Mesothelial cell of epicardium (in vitro differentiated cells): ENCODE measurements at regions not wholly inside any gene's neighbourhood (a gene's known extent, or its start where the extent isn't known, plus 50 kb on each side); places are given as distances from the start of the nearest gene placed in this dataset.
"Not testable (repeated sequence)": the region's sequence is repeated elsewhere in the genome, so short reads cannot be mapped to it uniquely, and the experiment has no call there.

Experiments used
- DNase-seq, 2 experiments: peaks; one replicate each; pipeline ENCODE4 v3.0.0; 2021; ENCODE audit warnings: low spot score in 2 of 2; ENCODE audit not compliant: unreplicated experiment in 2 of 2
- H3K27ac Mint-ChIP-seq: 2 replicates; pipeline ENCODE4 v1.8.0; 2021; ENCODE audit warnings: mixed read lengths
- H3K27me3 Mint-ChIP-seq: 2 replicates; pipeline ENCODE4 v1.8.0; 2021; ENCODE audit warnings: low read depth, mixed read lengths
- H3K36me3 Mint-ChIP-seq: 2 replicates; pipeline ENCODE4 v1.8.0; 2021; ENCODE audit warnings: mixed read lengths
- H3K4me1 Mint-ChIP-seq: 2 replicates; pipeline ENCODE4 v1.8.0; 2021; ENCODE audit warnings: mixed read lengths
- H3K4me3 Mint-ChIP-seq: 2 replicates; pipeline ENCODE4 v1.8.0; 2021; ENCODE audit warnings: mild to moderate bottlenecking, moderate library complexity, mixed read lengths
- H3K9me3 Mint-ChIP-seq: 2 replicates; pipeline ENCODE4 v1.8.0; 2021; ENCODE audit warnings: mixed read lengths
- TF ChIP-seq, protein P1 (sequence below): fragments of 200-600 bp; sonication (generic); IDR thresholded peaks from one replicate; pipeline ENCODE4 v1.5.0; 2021; ENCODE audit warnings: antibody characterized with exemption; ENCODE audit not compliant: unreplicated experiment

- H3K27ac Mint-ChIP-seq, result no peak overlapping the region
- H3K27me3 Mint-ChIP-seq, result peaks cover 2% of the 10 kb centered on the region
- no peak for DNase-seq
- H3K4me3 Mint-ChIP-seq, result no peak overlapping the region
- no peaks in the 10 kb centered on the region for H3K9me3 Mint-ChIP-seq
- TF ChIP-seq, protein P1, sequence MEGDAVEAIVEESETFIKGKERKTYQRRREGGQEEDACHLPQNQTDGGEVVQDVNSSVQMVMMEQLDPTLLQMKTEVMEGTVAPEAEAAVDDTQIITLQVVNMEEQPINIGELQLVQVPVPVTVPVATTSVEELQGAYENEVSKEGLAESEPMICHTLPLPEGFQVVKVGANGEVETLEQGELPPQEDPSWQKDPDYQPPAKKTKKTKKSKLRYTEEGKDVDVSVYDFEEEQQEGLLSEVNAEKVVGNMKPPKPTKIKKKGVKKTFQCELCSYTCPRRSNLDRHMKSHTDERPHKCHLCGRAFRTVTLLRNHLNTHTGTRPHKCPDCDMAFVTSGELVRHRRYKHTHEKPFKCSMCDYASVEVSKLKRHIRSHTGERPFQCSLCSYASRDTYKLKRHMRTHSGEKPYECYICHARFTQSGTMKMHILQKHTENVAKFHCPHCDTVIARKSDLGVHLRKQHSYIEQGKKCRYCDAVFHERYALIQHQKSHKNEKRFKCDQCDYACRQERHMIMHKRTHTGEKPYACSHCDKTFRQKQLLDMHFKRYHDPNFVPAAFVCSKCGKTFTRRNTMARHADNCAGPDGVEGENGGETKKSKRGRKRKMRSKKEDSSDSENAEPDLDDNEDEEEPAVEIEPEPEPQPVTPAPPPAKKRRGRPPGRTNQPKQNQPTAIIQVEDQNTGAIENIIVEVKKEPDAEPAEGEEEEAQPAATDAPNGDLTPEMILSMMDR, result no peak
- H3K4me1 Mint-ChIP-seq, result peaks cover 11% of the 10 kb centered on the region
- no peaks in the 10 kb centered on the region for H3K36me3 Mint-ChIP-seq
Measured at GRCh38 chr7:47185170-47185569, 396.7 kb downstream of the TNS3 start.

DNA sequence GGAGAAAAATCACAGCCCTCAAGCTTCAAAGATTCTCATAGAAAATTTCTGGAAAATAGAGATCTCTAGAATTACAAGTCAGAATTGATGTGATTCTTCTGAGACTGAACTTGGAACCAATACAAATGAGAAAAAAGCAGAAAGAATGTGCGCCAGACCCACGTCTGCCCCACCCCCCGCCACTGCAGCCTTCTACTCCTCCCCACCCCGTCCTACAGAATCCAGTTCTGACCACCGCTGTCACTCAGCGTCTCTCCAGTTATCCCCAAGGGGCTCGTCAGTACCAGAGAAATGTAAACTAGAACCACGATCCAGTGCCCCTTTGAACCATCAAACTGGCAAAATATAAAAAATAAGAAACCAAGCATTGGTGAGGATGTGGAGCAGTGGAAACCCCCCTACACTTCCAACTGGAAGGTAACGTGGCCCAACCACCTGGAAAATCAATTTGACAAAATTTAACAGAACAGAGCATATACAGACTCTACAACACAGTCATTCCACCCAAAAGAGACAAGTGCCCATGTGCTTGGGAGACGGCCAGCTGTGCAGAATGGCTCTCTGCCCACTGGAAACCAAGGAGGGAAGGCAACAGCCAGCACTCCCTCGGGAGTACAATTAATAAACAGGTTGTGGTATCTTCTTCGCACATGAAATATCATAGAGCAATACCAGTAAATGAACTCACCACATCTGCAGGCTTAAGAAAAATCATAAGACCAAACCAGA lies 397.9 kb downstream of the TNS3 start:
- Mint-ChIP-seq H3K9me3 (no peaks in the 10 kb centered on the region), H3K27ac (no peak overlapping the region), H3K4me1 (peaks cover 19% of the 10 kb centered on the region), H3K27me3 (peaks cover 2% of the 10 kb centered on the region), H3K4me3 (no peak overlapping the region), H3K36me3 (no peaks in the 10 kb centered on the region)
- no peak for DNase-seq
- TF ChIP-seq, protein P1, result no peak

- peaks cover 14% of the 10 kb centered on the region for H3K4me1 Mint-ChIP-seq
- no peak overlapping the region for H3K27ac Mint-ChIP-seq
- H3K4me3 Mint-ChIP-seq, result no peak overlapping the region
- H3K9me3 Mint-ChIP-seq, result peaks cover 6% of the 10 kb centered on the region
- peaks cover 2% of the 10 kb centered on the region for H3K36me3 Mint-ChIP-seq
- DNase-seq, result no peak
- TF ChIP-seq, protein P1, result no peak
- H3K27me3 Mint-ChIP-seq, result peaks cover 2% of the 10 kb centered on the region
Measured at GRCh38 chr7:47181746-47182361, 400.1 kb downstream of the TNS3 start.

- H3K36me3 Mint-ChIP-seq, result peaks cover 11% of the 10 kb centered on the region
- H3K4me3 Mint-ChIP-seq, result no peak overlapping the region
- no peaks in the 10 kb centered on the region for H3K27me3 Mint-ChIP-seq
- peaks cover 14% of the 10 kb centered on the region for H3K4me1 Mint-ChIP-seq
- no peak overlapping the region for H3K27ac Mint-ChIP-seq
- H3K9me3 Mint-ChIP-seq, result peaks cover 15% of the 10 kb centered on the region
- DNase-seq, result no peak
- TF ChIP-seq, protein P1, result no peak
Measured at GRCh38 chr7:47180516-47180826, 401.4 kb downstream of the TNS3 start.

DNA sequence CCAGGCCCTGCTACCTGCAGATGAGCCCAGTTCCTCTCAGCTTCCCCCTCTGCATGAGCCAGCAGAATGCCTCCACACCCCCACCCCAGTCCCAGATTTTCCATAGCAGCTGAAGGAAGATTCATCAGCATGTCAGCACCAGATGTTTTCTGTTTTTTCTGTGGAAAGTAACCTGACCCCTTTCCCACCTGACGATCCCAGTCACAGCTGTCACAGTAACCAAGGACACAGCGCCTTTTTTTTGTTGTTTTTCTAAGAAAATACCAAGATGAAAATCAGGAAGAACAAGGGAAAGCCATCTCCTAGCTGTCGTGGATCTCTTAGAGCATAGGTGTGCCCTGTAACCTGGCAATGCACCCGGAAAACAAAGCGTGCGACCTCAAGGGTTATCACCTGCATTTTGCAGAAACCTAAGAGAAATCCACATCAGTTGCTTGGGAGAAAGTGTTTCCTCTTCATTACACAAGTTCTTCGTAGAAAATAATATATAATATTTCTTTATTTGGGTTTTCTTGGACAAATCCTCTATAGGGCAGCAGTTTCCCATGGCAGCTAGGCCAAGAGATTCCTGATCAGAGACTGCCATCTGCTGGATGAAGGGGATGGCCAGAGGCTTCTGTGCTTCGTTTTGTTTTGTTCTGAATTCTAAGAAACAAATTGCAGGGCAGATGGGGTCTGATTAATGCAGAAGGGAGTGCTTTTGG lies 401.9 kb downstream of the TNS3 start:
- Mint-ChIP-seq H3K4me3 (no peak overlapping the region), H3K9me3 (peaks cover 15% of the 10 kb centered on the region), H3K27ac (peak overlapping the region; percentile 70), H3K36me3 (peaks cover 11% of the 10 kb centered on the region), H3K27me3 (no peaks in the 10 kb centered on the region), H3K4me1 (peaks cover 14% of the 10 kb centered on the region)
- DNase-seq, result peak in 1 of 2 experiments; percentile 79
- TF ChIP-seq, protein P1, result peak; percentile 64

DNA sequence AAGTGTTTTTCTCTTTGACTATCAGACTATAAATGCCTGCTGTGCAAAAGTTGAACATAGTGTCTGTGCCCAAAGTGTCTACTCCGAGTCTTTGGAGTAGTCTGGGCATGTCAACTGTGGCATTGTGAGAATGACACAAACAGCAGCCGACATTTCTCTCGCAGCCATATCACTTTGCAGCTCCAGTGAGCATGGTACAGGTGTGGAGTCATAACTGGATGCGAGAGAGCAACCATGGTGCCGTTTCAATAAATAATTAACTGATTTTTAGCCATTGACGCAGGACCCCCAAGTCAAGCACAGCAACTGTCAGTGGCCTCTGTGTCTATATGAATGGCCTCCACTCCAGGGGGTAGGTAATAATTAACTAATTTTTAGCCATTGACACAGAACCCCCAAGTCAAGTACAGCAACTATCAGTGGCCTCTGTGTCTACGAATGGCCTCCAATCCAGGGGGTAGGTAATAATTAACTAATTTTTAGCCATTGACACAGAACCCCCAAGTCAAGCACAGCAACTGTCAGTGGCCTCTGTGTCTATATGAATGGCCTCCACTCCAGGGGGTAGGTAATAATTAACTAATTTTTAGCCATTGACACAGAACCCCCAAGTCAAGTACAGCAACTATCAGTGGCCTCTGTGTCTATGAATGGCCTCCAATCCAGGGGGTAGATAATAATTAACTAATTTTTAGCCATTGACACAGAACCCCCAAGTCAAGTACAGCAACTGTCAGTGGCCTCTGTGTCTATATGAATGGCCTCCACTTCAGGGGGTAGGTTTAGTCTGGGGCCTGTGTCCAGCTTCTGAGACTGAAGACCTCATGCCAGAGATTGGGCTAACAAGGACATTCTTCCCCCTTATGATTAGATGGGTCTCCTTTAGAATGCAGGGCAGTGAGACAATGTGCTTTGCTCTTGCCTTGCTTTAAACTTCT lies 409.0 kb downstream of the TNS3 start:
- H3K4me1 Mint-ChIP-seq, H3K27ac Mint-ChIP-seq, DNase-seq, H3K27me3 Mint-ChIP-seq, H3K4me3 Mint-ChIP-seq: not testable (repeated sequence)
- Mint-ChIP-seq H3K36me3 (peaks cover 11% of the 10 kb centered on the region), H3K9me3 (peaks cover 14% of the 10 kb centered on the region)
